ENCODE measurements at regions not wholly inside any gene's neighbourhood (a gene's known extent, or its start where the extent isn't known, plus 50 kb on each side); places are given as distances from the start of the nearest gene placed in this dataset.

GRCh38 chr3:95356764-95357501, 1294.1 kb downstream of the NSUN3 start:
- no peaks in the 10 kb centered on the region for H3K36me3 ChIP-seq
- no peak for DNase-seq (ENCODE audit: low read depth in 1 of 2, low spot score in 1 of 2)
- no peaks in the 10 kb centered on the region for H3K4me1 ChIP-seq (ENCODE audit: low read depth)
- no peak for TF ChIP-seq CTCF (IDR thresholded peaks at IDR 0.05; ENCODE audit: low read depth, low read length)
- no peaks in the 10 kb centered on the region for H3K27me3 ChIP-seq
- H3K27ac ChIP-seq, result no peak overlapping the region
- H3K9me3 ChIP-seq (ENCODE audit: low read depth), result no peaks in the 10 kb centered on the region
- H3K4me3 ChIP-seq, result no peak overlapping the region

- no peak for DNase-seq (ENCODE audit: low read depth in 1 of 2, low spot score in 1 of 2)
- Histone ChIP-seq H3K4me3 (no peak overlapping the region), H3K9me3 (ENCODE audit: low read depth) (no peaks in the 10 kb centered on the region), H3K36me3 (no peaks in the 10 kb centered on the region), H3K4me1 (ENCODE audit: low read depth) (no peaks in the 10 kb centered on the region), H3K27ac (no peak overlapping the region), H3K27me3 (no peaks in the 10 kb centered on the region)
- TF ChIP-seq CTCF (IDR thresholded peaks at IDR 0.05; ENCODE audit: low read depth, low read length), result no peak
These were observed 1324.6 kb downstream of the NSUN3 start for GRCh38 chr3:95387242-95388021.

- no peak for DNase-seq (ENCODE audit: low read depth in 1 of 2, low spot score in 1 of 2)
- H3K9me3 ChIP-seq (ENCODE audit: low read depth), result no peaks in the 10 kb centered on the region
These were observed 1327.0 kb downstream of the NSUN3 start for GRCh38 chr3:95389725-95390313.

GRCh38 chr3:95394286-95394685, 1331.4 kb downstream of the NSUN3 start:
- no peaks in the 10 kb centered on the region for H3K27me3 ChIP-seq
- H3K4me1 ChIP-seq (ENCODE audit: low read depth), result no peaks in the 10 kb centered on the region
- no peak for DNase-seq (ENCODE audit: low read depth in 1 of 2, low spot score in 1 of 2)
- no peaks in the 10 kb centered on the region for H3K9me3 ChIP-seq (ENCODE audit: low read depth)
- H3K4me3 ChIP-seq, result no peak overlapping the region
- TF ChIP-seq CTCF (IDR thresholded peaks at IDR 0.05; ENCODE audit: low read depth, low read length), result no peak
- no peaks in the 10 kb centered on the region for H3K36me3 ChIP-seq
- no peak overlapping the region for H3K27ac ChIP-seq

More at GRCh38 chr3:95389725-95390313, 1327.0 kb downstream of the NSUN3 start:
- Histone ChIP-seq H3K4me1 (ENCODE audit: low read depth) (no peaks in the 10 kb centered on the region), H3K36me3 (no peaks in the 10 kb centered on the region), H3K4me3 (no peak overlapping the region), H3K27ac (no peak overlapping the region), H3K27me3 (no peaks in the 10 kb centered on the region)
- TF ChIP-seq CTCF (IDR thresholded peaks at IDR 0.05; ENCODE audit: low read depth, low read length), result no peak

GRCh38 chr3:95399585-95399984, 1336.7 kb downstream of the NSUN3 start:
- H3K27ac ChIP-seq, result no peak overlapping the region
- no peak for TF ChIP-seq CTCF (IDR thresholded peaks at IDR 0.05; ENCODE audit: low read depth, low read length)
- no peak overlapping the region for H3K4me3 ChIP-seq
- H3K4me1 ChIP-seq (ENCODE audit: low read depth), result peaks cover 10% of the 10 kb centered on the region
- H3K36me3 ChIP-seq, result no peaks in the 10 kb centered on the region
- DNase-seq (ENCODE audit: low read depth in 1 of 2, low spot score in 1 of 2), result no peak
- no peaks in the 10 kb centered on the region for H3K9me3 ChIP-seq (ENCODE audit: low read depth)
- no peaks in the 10 kb centered on the region for H3K27me3 ChIP-seq

Data from cardiac muscle cell (in vitro differentiated cells and primary cell).